ENCODE measurements at regions not wholly inside any gene's neighbourhood (a gene's known extent, or its start where the extent isn't known, plus 50 kb on each side); places are given as distances from the start of the nearest gene placed in this dataset.

DNA sequence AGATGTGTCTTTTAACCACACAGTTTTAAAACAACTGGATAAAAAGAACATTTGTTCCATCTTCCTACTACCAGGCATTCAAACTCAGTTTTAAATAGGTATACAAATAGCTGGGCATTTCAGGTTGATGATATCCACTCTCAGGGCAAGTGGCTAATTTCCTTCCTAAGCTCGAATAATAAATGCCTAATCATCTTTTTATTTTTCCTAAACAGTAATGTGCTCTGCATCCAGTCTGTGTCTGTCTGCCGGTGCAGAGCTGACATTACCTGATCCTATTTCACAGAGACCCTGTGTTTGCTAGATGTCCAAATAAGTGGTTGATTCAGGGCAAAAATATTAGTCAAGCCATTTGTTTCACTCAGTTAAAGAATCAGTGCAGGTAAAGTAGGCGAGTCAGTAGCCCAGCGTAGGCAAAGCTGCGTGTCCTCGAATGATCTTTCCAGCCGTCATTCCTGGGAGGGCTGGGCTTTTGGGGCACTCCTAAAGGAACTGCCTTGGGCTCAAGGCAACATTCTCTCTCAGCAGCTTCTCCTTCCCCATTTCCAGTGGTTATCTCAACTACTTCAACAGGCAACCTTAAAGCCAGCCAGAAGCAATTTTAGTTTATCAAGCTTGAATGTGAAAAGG lies 74.2 kb upstream of the BMP2 start:
- no peak for DNase-seq

DNA sequence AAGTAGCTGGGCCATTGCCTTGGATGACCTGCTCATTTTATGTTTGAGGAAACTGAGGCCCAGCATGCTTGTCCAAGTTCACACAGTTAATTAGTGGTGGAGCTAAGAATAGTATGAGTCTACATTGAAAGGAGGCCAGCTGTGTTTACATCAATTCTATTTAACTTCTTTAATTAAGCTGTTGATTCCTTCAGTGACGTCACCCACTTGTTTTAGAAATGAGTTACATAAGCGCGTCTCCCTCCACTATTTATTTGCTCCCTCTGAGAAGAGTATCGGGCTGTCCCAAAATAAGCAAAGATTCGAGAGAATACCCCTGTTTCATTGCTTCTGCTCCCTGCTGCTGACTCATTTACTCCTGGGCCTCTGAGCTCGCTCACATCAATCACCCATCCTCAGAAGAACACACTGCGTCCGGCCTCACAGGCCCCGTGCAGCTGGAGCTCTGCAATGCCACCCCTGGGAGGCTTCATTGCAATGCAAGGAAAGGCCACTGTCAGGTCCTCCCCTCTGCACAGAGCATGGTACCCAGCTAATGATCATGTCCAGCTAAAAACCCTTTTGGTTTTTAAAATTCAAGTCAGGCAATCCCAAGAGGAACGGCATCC lies 74.8 kb upstream of the BMP2 start:
- peak in 8 of 58 donors; percentile 1 to 9 (median 4) for DNase-seq

DNA sequence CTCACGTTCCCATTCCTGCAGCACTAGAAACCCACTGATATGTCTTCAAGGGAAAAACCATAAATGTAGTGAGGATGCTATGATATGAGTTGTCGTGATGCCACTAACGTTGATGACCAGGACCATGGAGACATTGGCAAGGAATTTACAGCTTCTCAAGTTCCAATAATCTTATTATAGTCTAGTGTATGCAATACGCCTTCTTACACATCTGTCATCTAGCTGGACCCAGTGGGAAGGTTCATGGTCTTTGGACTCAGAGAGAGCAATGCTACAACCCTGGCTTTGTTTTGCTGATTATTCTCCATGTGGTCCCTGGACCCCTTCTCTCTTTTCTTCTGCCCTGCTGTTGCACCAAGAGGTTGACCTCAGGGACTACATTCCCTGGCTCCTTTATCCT lies 76.0 kb upstream of the BMP2 start:
- DNase-seq = no peak

- DNase-seq = no peak
These were observed 78.0 kb upstream of the BMP2 start for GRCh38 chr20:6689339-6689973.

DNA sequence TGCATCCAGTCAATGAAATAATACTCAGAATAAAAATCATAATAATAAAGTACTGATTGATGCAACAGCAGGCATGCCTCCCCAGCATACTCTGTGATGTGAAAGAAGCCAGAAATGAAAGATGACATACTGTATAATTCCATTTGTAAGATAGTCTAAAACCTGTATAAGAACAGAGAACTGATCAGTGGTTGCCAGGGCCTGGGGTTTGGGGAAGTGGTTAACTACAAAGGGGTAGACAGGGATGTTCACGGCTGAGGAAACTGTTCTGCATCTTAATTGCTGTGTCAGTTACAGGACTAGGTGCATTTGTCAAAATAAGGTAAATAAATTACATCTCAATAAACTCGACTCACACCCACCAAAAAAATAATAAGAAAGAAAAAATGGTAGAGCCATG lies 81.3 kb upstream of the BMP2 start:
- no peak for DNase-seq

DNA sequence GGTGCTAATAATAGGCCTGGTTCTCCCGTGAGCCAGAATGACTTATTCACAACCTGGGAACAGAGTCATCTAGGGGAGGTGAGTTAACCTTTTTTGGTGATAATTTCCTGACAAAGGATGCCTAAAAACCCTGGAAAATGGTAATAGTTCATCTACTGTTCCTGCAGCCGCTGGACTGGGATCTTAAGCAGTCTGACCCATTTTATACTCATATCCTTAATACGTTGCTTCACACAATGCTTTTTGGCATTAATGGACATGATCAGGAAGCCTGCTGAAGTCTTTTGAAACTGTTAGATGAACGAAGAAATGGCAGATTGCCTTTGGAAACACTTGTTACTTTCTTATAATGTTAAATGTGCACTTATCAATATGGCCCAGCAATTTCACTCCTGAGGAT lies 81.9 kb upstream of the BMP2 start:
- no peak for DNase-seq

DNA sequence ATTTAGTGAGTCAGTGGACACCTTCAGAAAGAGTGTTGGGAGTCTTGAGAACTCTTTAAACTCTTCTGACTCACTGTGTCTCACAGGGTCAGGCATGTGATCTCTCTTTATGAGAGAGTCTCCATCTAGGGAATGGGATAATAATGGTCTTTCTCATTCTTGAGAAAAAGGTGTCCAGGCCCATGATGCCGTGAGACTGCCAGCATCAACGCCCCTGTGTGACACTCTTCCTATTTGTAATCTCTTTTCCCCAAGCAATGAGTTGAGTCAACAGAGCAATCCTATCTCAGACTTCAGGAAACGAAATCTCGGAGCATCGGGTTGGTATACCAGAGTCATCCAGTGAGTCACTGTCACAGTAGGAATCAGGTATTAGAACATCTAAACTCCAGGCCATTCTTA lies 82.3 kb upstream of the BMP2 start:
- DNase-seq = no peak

DNA sequence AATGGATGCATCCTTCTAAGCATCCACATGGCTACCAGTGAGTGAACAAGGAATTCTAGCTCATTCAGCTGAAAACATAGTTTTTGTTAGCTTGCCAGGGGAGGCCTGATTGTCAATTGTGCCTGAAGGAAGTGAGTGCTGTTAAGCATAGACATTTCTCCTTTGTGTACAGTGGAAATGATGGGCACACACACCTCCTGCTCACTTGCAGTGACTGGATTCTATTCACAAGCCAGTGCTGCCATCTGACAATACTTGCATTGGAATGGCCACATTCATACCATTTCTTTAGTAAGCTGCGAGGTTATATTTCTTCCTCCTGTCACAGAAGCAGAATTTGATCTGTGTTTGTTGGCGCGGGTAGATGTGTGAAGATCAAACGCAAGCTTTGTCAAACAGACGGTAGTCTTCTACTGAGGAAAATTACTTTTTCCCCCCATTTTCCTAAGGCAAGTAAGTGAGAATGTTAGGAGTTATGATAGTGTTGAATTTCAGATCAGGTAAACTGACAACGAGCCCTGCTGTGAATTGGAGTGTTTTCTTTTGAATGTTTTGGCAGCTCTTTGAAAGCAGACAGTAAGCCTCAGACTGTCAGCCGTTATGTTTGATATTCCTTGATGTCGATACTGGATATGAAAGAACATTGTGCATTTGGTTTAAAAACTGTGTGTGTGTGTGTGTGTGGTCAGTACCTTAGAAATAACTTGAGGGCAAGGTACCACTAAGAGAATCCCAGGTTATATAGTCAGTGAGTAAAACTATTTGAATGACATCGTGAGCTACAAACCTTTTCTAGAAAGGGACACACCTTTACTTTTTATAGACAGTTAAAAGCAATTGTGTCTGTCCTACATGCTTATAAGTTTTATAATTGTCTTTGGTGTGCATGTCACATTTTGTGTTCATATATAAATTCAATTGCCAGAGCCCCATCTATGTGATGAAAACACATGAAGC lies 84.2 kb upstream of the BMP2 start:
- no peak for DNase-seq

GRCh38 chr20:6680854-6681253 lies 86.6 kb upstream of the BMP2 start:
- DNase-seq = no peak

DNA sequence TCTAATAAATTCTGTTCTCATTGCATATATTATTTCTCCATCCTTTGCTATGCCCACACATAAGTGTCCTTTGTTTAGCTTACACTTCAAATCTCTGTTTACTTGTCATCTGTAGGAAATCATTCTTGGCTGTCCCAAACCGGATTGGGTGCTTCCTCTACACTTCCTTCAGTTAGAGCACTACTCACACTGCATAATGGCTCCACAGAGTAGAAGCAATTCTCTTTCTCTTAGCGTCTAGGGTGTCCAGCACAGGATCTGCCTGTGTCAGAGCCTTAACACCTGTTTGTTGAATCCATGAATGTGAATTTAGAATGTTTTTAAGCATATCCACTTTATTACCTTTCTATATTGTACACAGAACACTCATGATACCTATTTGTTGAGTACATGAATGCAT lies 87.0 kb upstream of the BMP2 start:
- DNase-seq = no peak

GRCh38 chr20:6679086-6679485 lies 88.4 kb upstream of the BMP2 start:
- no peak for DNase-seq

- no peak for DNase-seq
These were observed 89.4 kb upstream of the BMP2 start for GRCh38 chr20:6678101-6678500.

DNA sequence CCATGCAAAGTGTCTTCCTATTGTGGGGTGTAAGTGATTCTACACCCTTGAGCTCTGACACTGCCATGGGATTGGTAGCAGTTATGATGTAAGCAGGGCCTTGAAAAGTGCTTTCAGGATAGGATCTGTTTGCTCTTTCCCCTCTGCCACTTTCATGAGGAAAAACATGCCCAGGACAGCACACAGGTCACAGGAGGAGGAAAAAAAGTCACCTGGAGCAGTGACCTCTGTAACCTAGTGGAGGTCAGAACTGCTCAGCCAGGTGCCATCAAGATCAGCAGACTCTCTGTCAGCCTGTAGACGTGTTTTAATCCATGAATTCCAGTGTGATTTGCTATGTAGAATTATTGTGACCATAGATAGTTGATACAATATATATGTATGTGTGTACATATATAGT lies 92.7 kb upstream of the BMP2 start:
- DNase-seq = no peak

GRCh38 chr20:6673071-6673470 lies 94.4 kb upstream of the BMP2 start:
- DNase-seq = no peak

GRCh38 chr20:6671829-6672228 lies 95.7 kb upstream of the BMP2 start:
- no peak for DNase-seq

- no peak for DNase-seq
These were observed 98.9 kb upstream of the BMP2 start for GRCh38 chr20:6668546-6668945.

DNA sequence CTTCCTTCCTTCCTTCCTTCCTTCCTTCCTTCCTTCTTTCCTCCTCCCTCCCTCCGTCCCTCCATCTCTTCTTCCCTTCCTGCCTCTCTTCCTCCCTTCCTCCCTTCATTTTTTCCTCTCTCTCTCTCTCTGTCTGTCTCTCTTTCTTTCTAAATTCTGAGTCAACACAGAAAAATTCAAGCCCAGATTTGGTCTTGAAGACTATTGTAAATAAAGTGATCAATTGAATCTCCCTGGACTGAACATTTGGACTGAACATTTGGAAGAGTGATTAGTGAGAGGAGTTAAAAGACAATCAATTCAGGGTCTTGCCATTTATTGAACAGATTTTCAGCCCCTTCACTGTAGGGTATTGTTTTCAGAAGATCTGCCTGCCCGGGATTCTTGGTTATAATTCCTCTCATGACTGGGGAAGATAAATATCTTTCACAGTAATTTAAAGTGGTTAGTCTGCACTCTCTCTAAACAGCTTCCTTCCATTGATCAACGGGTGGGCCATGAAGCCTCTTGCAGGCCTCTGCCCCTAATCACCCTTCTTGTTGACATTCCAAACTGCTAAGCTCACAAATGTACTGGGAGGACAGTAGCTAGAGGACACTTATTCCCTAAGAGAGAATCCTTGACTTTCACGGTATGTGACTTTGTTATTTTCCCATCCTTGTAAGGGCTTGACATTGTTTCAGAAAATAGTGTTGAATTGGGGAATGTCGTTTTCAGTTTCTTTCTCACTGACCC lies 101.7 kb upstream of the BMP2 start:
- no peak for DNase-seq

DNA sequence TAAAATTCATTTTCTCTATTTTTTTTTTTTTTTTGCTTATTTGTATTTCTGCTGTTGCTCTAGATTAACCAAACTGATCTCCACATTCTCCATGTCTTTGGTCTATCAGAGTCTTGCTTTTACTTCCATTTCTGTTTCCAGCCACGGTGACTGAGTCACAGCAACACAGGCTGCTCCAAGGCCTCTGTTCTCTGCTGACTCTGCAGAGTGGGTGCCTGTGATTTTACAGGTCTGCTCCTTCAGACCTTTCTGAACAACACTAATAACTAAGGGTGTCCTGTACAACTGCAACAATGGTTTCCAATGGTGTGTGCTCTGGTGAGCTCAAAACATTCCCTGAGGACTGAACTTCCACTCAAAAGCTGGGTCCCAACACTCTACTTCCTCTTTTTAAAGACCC lies 102.3 kb upstream of the BMP2 start:
- DNase-seq = no peak

DNA sequence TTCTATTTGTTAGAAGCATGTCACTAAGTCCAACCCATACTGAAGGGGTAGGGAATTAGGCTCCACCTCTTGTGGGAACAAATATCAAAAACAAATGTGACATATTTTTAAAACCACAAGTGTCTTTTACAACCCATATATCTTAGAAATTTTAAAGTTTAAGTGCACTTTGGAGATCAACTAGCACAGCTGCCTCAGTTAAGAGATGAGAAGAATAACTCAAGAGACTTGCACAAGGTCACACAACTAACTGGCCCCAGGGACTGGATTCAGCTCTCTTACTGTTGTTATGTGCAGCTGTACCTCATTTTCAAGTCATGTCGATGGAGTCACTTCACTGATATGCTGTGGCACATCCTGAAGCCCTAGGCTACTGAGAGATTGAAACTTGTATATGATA lies 102.9 kb upstream of the BMP2 start:
- no peak for DNase-seq

DNA sequence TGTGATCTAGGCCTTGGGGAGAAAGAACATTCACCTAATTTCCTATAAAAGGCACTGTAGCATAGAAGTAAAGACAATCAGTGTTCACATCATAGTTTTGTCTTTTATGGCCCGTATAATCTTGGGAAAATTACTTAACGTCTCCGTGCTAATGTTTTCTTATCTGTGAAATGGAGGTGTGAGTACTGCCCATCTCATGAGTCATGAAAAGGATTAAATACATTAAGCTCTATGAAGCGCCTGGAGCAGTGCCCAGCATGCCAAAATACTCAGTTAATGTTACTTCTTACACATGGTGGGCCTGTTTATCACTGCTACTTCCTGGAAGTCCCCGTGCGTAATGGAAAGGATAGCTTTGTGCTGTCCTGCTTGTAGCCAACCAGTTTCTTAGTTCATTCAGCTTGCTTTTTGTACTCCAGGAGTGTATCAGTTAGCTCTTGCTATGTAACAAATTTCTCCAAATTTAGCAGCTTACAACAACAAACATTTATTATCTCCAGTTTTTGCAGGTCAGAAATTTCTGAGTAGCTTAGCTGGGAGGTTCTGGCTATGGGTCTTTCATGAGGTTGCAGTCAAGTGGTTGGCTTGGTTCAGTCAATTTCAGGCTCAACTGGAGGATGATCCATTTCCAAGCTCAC lies 103.6 kb upstream of the BMP2 start:
- DNase-seq = no peak

GRCh38 chr20:6663104-6663503 lies 104.4 kb upstream of the BMP2 start:
- no peak for DNase-seq

Measured in anterior cingulate cortex (tissue), 58 donors.